ENCODE measurements at regions not wholly inside any gene's neighbourhood (a gene's known extent, or its start where the extent isn't known, plus 50 kb on each side); places are given as distances from the start of the nearest gene placed in this dataset.

- DNase-seq (ENCODE audit: low read depth in 2 of 3, low spot score in 1 of 3): no peak
Observed at GRCh38 chr13:31441800-31442510, 242.2 kb downstream of the B3GLCT start.

- no peak for DNase-seq (ENCODE audit: low read depth in 2 of 3, low spot score in 1 of 3)
Observed at GRCh38 chr13:31442571-31442970, 242.8 kb downstream of the B3GLCT start.

GRCh38 chr13:31444266-31444856 is 244.6 kb downstream of the B3GLCT start:
- no peak for DNase-seq (ENCODE audit: low read depth in 2 of 3, low spot score in 1 of 3)

GRCh38 chr13:31452525-31452924 is 252.8 kb downstream of the B3GLCT start:
- DNase-seq (ENCODE audit: low read depth in 2 of 3, low spot score in 1 of 3): no peak

- no peak for DNase-seq (ENCODE audit: low read depth in 2 of 3, low spot score in 1 of 3)
Observed at GRCh38 chr13:31455581-31455980, 255.8 kb downstream of the B3GLCT start.

GRCh38 chr13:31456056-31456455 is 256.3 kb downstream of the B3GLCT start:
- no peak for DNase-seq (ENCODE audit: low read depth in 2 of 3, low spot score in 1 of 3)

- no peak for DNase-seq (ENCODE audit: low read depth in 2 of 3, low spot score in 1 of 3)
Observed at GRCh38 chr13:31460061-31460460, 260.3 kb downstream of the B3GLCT start.

GRCh38 chr13:31461923-31462322 is 262.1 kb downstream of the B3GLCT start:
- DNase-seq (ENCODE audit: low read depth in 2 of 3, low spot score in 1 of 3): no peak

- no peak for DNase-seq (ENCODE audit: low read depth in 2 of 3, low spot score in 1 of 3)
Observed at GRCh38 chr13:31462766-31463165, 263.0 kb downstream of the B3GLCT start.

GRCh38 chr13:31468114-31468902 is 268.5 kb downstream of the B3GLCT start:
- no peak for DNase-seq (ENCODE audit: low read depth in 2 of 3, low spot score in 1 of 3)

- no peak for DNase-seq (ENCODE audit: low read depth in 2 of 3, low spot score in 1 of 3)
Observed at GRCh38 chr13:31469377-31469776, 269.6 kb downstream of the B3GLCT start.

GRCh38 chr13:31476266-31476665 is 263.1 kb upstream of the RXFP2 start:
- DNase-seq (ENCODE audit: low read depth in 2 of 3, low spot score in 1 of 3): no peak

GRCh38 chr13:31476753-31477152 is 262.6 kb upstream of the RXFP2 start:
- DNase-seq (ENCODE audit: low read depth in 2 of 3, low spot score in 1 of 3): no peak

- no peak for DNase-seq (ENCODE audit: low read depth in 2 of 3, low spot score in 1 of 3)
Observed at GRCh38 chr13:31477961-31478360, 261.4 kb upstream of the RXFP2 start.

- no peak for DNase-seq (ENCODE audit: low read depth in 2 of 3, low spot score in 1 of 3)
Observed at GRCh38 chr13:31485183-31485582, 254.1 kb upstream of the RXFP2 start.

- DNase-seq (ENCODE audit: low read depth in 2 of 3, low spot score in 1 of 3): no peak
Observed at GRCh38 chr13:31485651-31486051, 253.7 kb upstream of the RXFP2 start.

- DNase-seq (ENCODE audit: low read depth in 2 of 3, low spot score in 1 of 3): no peak
Observed at GRCh38 chr13:31495336-31495735, 244.0 kb upstream of the RXFP2 start.

GRCh38 chr13:31499274-31499673 is 240.1 kb upstream of the RXFP2 start:
- no peak for DNase-seq (ENCODE audit: low read depth in 2 of 3, low spot score in 1 of 3)

GRCh38 chr13:31503626-31504025 is 235.7 kb upstream of the RXFP2 start:
- no peak for DNase-seq (ENCODE audit: low read depth in 2 of 3, low spot score in 1 of 3)

GRCh38 chr13:31504918-31505317 is 234.4 kb upstream of the RXFP2 start:
- no peak for DNase-seq (ENCODE audit: low read depth in 2 of 3, low spot score in 1 of 3)

- DNase-seq (ENCODE audit: low read depth in 2 of 3, low spot score in 1 of 3): no peak
Observed at GRCh38 chr13:31512331-31512730, 227.0 kb upstream of the RXFP2 start.

GRCh38 chr13:31514932-31515331 is 224.4 kb upstream of the RXFP2 start:
- no peak for DNase-seq (ENCODE audit: low read depth in 2 of 3, low spot score in 1 of 3)

Data from stimulated activated CD4-positive, alpha-beta T cell treated with anti-CD3 and anti-CD28 coated beads, Interleukin-12 subunit alpha, Interleukin-12 subunit beta, amount 100 ng/mL, for 48 hours (primary cell).